ENCODE measurements at regions not wholly inside any gene's neighbourhood (a gene's known extent, or its start where the extent isn't known, plus 50 kb on each side); places are given as distances from the start of the nearest gene placed in this dataset.

DNA sequence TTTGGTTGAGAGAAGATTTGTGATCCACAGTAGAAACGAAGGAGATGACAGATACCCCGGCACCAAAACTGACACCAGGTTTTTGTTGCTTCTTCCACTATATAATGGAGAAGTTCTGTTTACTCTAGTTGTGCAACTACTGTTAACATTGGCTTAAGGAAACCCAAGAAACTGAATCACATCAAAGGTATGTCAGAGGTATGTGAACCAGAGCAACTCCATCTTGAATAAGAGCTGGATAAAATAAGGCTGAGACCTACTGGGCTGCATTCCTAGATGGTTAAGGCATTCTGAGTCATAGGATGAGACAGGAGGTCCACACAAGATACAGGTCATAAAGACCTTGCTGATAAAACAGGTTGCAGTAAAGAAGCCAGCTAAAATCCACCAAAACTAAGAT, 173.7 kb upstream of the CAMK1G start:
- TF ChIP-seq EZH2 (IDR thresholded peaks at IDR 0.05; ENCODE audit: insufficient read depth, poor library complexity, severe bottlenecking) (no peak), EZH2phosphoT487 (IDR thresholded peaks at IDR 0.05; ENCODE audit: insufficient read depth, low read depth) (no peak)
